K562 (cell line): ENCODE measurements at regions not wholly inside any gene's neighbourhood (a gene's known extent, or its start where the extent isn't known, plus 50 kb on each side); places are given as distances from the start of the nearest gene placed in this dataset.

Experiments used
- CTCF ChIP-seq, 3 experiments: IDR thresholded peaks in 2 of 3; conservative IDR thresholded peaks in 1 of 3; 2 replicates each; pipeline ENCODE4 v1.5.1; 2011 to 2012; ENCODE audit warnings: low read length in 3 of 3, mild to moderate bottlenecking in 3 of 3, control low read depth in 2 of 3, improper control_type of control experiment in 1 of 3, inconsistent platforms in 1 of 3, low read depth in 1 of 3, mixed read lengths in 1 of 3, moderate library complexity in 1 of 3; ENCODE audit not compliant: insufficient read depth in 2 of 3
- FOSL1 ChIP-seq: fragments of 200-800 bp; sonication (Bioruptor generic); conservative IDR thresholded peaks from 2 replicates; pipeline ENCODE4 v1.6.1; 2016; ENCODE audit warnings: missing genetic modification characterization, missing compliant biosample characterization
- MLX ChIP-seq, 2 experiments: fragments of 450-650 bp in 1 of 2; sonication (generic) in 1 of 2; formaldehyde crosslinking; conservative IDR thresholded peaks; 2 replicates each; pipeline versions ENCODE4 v1.4.0 to v1.8.1; 2020 to 2022; ENCODE audit warnings: mild to moderate bottlenecking in 1 of 2, missing genetic modification reagents in 1 of 2
- MYC ChIP-seq, 2 experiments: fragments of 250-450 bp in 1 of 2; sonication (Bioruptor Pico) in 1 of 2; IDR thresholded peaks; 2 replicates each; pipeline versions ENCODE4 v1.5.1 to v1.6.1; 2012 to 2021; ENCODE audit warnings: low read depth in 2 of 2, borderline replicate concordance in 1 of 2, improper control_type of control experiment in 1 of 2, low read length in 1 of 2, mild to moderate bottlenecking in 1 of 2, moderate library complexity in 1 of 2
- RBM22 ChIP-seq: fragments of 200-400 bp; formaldehyde crosslinking; IDR thresholded peaks from 2 replicates; pipeline ENCODE4 v1.6.1; 2018; ENCODE audit warnings: low read length, low read depth; ENCODE audit not compliant: poor library complexity, severe bottlenecking
- SMARCB1 ChIP-seq: IDR thresholded peaks from 2 replicates; pipeline ENCODE4 v1.6.1; 2011; ENCODE audit warnings: improper control_type of control experiment, low read depth; ENCODE audit not compliant: insufficient read length
- SP2 ChIP-seq: IDR thresholded peaks from 2 replicates; pipeline ENCODE4 v1.6.1; 2011; ENCODE audit warnings: mild to moderate bottlenecking, low read depth, low read length, moderate library complexity; ENCODE audit not compliant: poor library complexity, severe bottlenecking; ENCODE audit errors: extremely low read depth

GRCh38 chr2:12045864-12046291 is 299.4 kb downstream of the LPIN1 start:
- TF ChIP-seq RBM22: no peak
- TF ChIP-seq CTCF (IDR thresholded peaks at IDR 0.05 in 2 of 3, conservative IDR thresholded peaks at IDR 0.05 in 1 of 3; ENCODE audit: insufficient read depth in 2 of 3, low read depth in 1 of 3, low read length in 3 of 3): no peak
- TF ChIP-seq FOSL1: no peak
- no peak for TF ChIP-seq MLX (CRISPR knock-in tag; conservative IDR thresholded peaks at IDR 0.05)
- TF ChIP-seq SMARCB1: no peak
- no peak for TF ChIP-seq MYC (IDR thresholded peaks at IDR 0.05; ENCODE audit: low read depth, low read length)
- no peak for TF ChIP-seq MYC (CRISPR knock-in tag; IDR thresholded peaks at IDR 0.05; ENCODE audit: borderline replicate concordance, low read depth)
- no peak for TF ChIP-seq SP2
